Right kidney (tissue), 1 donor: ENCODE measurements at regions not wholly inside any gene's neighbourhood (a gene's known extent, or its start where the extent isn't known, plus 50 kb on each side); places are given as distances from the start of the nearest gene placed in this dataset.
"Not testable (repeated sequence)": the region's sequence is repeated elsewhere in the genome, so short reads cannot be mapped to it uniquely, and the experiment has no call there.

Experiments
- DNase-seq: peaks from one replicate; pipeline ENCODE4 v3.0.0-alpha.2; 2016

GRCh38 chr2:144996225-144996795 lies 476.4 kb upstream of the ZEB2 start:
- DNase-seq = no peak

- no peak for DNase-seq
Observed at GRCh38 chr2:144995482-144995881, 475.6 kb upstream of the ZEB2 start.

- DNase-seq = no peak
Observed at GRCh38 chr2:144990661-144991060, 470.7 kb upstream of the ZEB2 start.

- no peak for DNase-seq
Observed at GRCh38 chr2:144989579-144990270, 469.8 kb upstream of the ZEB2 start.

DNA sequence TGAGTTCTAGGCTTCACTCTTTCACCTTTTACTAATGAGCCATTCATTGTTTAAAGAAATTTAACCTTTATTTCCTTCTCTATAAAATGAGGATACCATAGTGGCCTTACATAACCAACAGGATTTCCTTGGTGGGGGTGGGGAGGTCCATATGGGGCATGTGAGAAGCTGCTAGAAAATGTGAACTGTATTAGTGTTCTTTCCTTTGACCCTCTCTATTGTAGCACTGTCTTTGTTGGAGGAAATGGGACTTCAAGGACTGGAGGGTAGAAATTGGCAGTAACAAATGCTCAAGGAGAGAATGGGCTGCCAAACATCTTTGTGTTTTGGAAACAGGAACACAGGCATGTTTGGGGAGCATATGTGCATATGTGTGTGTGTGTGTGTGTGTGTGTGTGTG lies 468.7 kb upstream of the ZEB2 start:
- no peak for DNase-seq

- DNase-seq = no peak
Observed at GRCh38 chr2:144986691-144987090, 466.8 kb upstream of the ZEB2 start.

DNA sequence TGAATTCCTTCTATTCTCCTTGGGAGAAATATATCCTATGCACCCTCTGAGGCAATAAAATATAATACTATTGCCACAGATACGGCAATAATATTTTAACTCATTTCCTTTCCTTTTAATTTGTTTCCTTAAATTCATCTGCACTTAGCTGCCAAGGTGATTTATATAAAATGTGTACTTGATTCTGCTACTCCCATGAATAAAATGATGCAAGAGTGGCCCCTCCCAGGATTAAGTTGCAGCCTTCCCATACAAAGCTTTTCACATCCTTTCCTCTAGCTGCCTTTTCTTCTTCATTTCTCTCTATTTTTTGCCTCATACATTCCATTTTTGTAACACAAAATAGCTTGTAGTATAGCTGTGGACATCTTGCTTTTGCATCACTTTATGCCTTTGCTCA lies 464.1 kb upstream of the ZEB2 start:
- no peak for DNase-seq

DNA sequence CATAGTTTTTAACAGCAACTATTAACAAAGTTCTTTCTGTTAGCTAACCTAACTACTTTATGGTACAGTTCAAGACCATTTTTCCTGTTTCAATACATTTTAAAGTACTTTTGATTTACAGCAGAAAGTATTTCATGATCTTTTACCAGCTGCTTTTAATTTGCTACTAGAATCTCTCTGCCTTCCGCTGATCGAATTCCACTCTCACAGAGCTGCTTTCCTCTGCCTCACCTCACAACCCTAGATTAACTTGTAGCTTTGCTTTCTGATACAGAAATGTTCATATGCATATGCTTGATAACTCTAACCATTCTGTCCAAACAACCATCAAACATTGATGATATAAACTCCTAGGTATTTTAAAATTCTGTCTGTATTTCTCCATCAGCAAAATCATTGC lies 463.2 kb upstream of the ZEB2 start:
- no peak for DNase-seq

GRCh38 chr2:144982481-144982880 lies 462.6 kb upstream of the ZEB2 start:
- no peak for DNase-seq

DNA sequence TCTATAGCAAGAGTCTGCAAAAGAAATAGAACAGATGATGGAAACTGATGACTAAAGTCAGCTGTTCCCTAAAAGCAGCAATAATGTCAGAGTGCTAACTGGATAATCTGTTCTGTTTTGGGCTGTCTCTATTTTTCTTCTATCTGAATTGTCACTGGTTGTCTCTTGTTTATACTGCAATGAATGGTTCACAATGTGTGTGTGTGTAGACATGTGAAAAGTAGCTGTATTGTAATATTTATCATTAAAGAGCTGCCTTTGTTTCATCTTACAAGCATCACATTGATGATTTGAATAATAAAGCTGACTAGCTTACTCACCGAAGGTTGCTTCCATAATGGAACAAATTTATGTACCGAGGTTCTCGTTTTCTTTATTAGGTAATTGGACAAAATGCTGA lies 456.0 kb upstream of the ZEB2 start:
- no peak for DNase-seq

DNA sequence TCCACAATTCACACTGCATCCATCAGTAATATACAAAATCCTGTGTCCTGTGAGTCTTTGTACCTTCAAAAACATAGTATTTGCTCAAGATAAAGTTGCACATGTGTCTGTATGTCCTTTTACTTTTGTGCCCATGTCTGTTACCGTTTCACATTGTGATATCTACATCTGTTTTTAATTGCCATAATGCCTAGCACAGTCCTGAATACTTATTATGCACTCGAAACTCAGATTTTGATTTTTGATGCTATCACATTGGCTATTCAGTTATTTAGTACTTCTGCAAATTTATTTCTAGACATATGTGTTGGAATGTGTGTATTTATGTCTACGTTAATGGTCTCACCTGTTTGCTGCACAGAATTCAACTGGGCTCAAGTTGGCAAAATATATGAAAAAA lies 452.8 kb upstream of the ZEB2 start:
- DNase-seq = no peak

- no peak for DNase-seq
Observed at GRCh38 chr2:144971786-144972335, 451.9 kb upstream of the ZEB2 start.

DNA sequence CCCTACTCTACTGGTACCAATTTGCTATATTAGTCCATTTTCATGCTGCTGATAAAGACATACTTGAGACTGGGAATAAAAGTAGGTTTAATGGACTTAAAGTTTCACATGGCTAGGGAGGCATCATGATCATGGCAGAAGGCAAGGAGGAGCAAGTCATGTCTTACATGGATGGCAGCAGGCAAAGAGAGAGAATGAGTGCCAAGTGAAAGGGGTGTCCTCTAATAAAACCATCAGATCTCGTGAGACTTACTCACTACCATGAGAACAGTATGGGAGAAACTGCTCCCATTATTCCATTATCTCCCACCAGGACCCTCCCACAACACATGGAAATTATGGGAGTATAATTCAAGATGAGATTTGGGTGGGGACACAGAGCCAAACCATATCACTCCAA lies 450.5 kb upstream of the ZEB2 start:
- DNase-seq = not testable (repeated sequence)

DNA sequence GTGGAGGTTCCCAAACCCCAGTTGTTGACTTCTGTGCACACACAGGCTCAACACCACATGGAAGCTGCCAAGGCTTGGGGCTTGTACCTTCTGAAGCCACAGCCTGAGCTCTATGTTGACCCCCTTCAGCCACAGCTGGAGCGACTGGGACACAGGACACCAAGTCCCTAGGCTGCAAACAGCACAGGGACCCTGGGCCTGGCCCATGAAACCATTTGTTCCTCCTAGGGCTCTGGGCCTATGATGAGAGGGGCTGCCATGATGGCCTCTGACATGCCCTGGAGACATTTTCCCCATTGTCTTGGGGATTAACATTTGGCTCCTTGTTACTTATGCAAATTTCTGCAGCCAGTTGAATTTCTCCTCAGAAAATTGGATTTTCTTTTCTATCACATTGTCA lies 449.6 kb upstream of the ZEB2 start:
- DNase-seq = not testable (repeated sequence)

GRCh38 chr2:144967961-144968360 lies 448.0 kb upstream of the ZEB2 start:
- DNase-seq = no peak

GRCh38 chr2:144965172-144965571 lies 445.3 kb upstream of the ZEB2 start:
- DNase-seq = no peak

GRCh38 chr2:144963031-144963430 lies 443.1 kb upstream of the ZEB2 start:
- no peak for DNase-seq

GRCh38 chr2:144959416-144959815 lies 439.5 kb upstream of the ZEB2 start:
- DNase-seq = no peak

DNA sequence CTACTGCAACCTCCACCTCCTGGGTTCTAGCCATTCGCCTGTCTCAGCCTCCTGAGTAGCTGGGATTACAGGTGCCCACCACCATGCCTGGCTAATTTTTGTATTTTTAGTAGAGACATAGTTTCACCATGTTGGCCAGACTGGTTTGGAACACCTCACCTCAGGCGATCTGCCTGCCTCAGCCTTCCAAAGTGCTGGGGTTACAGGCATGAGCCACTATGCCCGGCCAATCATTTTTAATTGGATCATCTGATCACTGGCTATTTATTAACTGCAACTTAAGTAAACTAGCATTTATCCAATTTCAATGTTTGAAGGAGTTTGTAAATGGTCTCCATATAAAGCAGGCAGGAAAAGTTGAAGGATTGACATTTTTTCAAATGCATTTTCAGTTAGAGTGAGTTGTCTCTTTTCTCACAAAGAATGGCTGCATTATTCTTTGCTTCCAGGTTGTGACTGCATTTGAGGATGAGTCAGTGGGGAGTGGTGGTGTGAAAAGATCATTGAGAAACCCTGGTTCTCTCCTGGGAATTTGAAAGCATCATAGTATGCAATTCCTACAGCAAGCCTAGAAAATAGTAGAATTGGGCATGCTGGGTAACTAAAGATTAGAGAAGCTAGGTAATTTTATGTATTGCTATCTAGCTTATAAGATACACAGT lies 431.1 kb upstream of the ZEB2 start:
- DNase-seq = no peak

DNA sequence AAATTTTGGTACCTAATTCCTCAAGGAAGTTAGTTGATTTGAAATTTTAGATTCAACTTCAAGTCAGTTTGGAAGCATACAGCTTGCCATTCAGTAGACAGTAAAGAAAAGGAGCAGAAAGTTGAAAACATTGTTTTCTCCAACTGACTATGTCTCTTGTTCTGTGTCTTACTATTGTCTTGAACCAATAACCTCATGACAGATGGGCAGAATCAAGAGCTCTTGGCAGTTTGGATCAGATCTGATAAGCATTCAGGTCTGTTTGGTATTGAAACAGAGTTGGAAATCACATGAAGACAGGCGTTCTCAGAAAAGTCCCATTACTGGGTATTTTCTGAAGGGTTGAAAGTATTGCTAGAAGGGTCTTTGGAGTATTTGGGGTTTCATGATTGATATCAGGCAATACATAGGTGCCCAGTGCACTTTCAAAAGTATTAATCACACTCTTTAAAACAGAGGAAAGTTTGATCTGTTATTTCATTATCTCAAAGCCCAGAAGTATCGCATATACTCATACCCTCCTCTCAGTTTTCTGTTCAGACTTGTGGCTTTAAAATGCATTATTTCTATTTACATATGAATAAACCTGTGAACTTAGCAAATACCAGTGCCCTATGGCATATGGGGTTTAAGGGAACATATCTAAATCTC lies 428.4 kb upstream of the ZEB2 start:
- no peak for DNase-seq

GRCh38 chr2:144947709-144948037 lies 427.8 kb upstream of the ZEB2 start:
- no peak for DNase-seq

- DNase-seq = no peak
Observed at GRCh38 chr2:144946263-144946662, 426.3 kb upstream of the ZEB2 start.

GRCh38 chr2:144944546-144945220 lies 424.8 kb upstream of the ZEB2 start:
- no peak for DNase-seq
